ENCODE measurements at regions not wholly inside any gene's neighbourhood (a gene's known extent, or its start where the extent isn't known, plus 50 kb on each side); places are given as distances from the start of the nearest gene placed in this dataset.
"Not testable (repeated sequence)": the region's sequence is repeated elsewhere in the genome, so short reads cannot be mapped to it uniquely, and the experiment has no call there.

GRCh38 chr4:79547851-79548250, 139.8 kb upstream of the GK2 start:
- no peak for DNase-seq (ENCODE audit: low spot score)

GRCh38 chr4:79545292-79545691, 137.3 kb upstream of the GK2 start:
- DNase-seq (ENCODE audit: low spot score) = not testable (repeated sequence)

GRCh38 chr4:79540143-79540542, 132.1 kb upstream of the GK2 start:
- DNase-seq (ENCODE audit: low spot score) = no peak

- DNase-seq (ENCODE audit: low spot score) = no peak
Measured at GRCh38 chr4:79535516-79535915, 127.5 kb upstream of the GK2 start.

- peak; percentile 86 for DNase-seq (ENCODE audit: low spot score)
Measured at GRCh38 chr4:79528241-79528706, 120.2 kb upstream of the GK2 start.

GRCh38 chr4:79526641-79527565, 118.9 kb upstream of the GK2 start:
- no peak for DNase-seq (ENCODE audit: low spot score)

- no peak for DNase-seq (ENCODE audit: low spot score)
Measured at GRCh38 chr4:79516114-79516513, 108.1 kb upstream of the GK2 start.

- DNase-seq (ENCODE audit: low spot score) = no peak
Measured at GRCh38 chr4:79514621-79515329, 106.7 kb upstream of the GK2 start.

GRCh38 chr4:79513576-79513975, 105.5 kb upstream of the GK2 start:
- no peak for DNase-seq (ENCODE audit: low spot score)

GRCh38 chr4:79512363-79512762, 104.3 kb upstream of the GK2 start:
- no peak for DNase-seq (ENCODE audit: low spot score)

GRCh38 chr4:79502081-79502480, 94.1 kb upstream of the GK2 start:
- DNase-seq (ENCODE audit: low spot score) = no peak

- DNase-seq (ENCODE audit: low spot score) = no peak
Measured at GRCh38 chr4:79498282-79498681, 90.3 kb upstream of the GK2 start.

GRCh38 chr4:79497001-79497400, 89.0 kb upstream of the GK2 start:
- no peak for DNase-seq (ENCODE audit: low spot score)

GRCh38 chr4:79495447-79495846, 87.4 kb upstream of the GK2 start:
- no peak for DNase-seq (ENCODE audit: low spot score)

- no peak for DNase-seq (ENCODE audit: low spot score)
Measured at GRCh38 chr4:79492148-79492547, 84.1 kb upstream of the GK2 start.

- DNase-seq (ENCODE audit: low spot score) = no peak
Measured at GRCh38 chr4:79489506-79489905, 81.5 kb upstream of the GK2 start.

- no peak for DNase-seq (ENCODE audit: low spot score)
Measured at GRCh38 chr4:79476196-79476595, 68.2 kb upstream of the GK2 start.

- no peak for DNase-seq (ENCODE audit: low spot score)
Measured at GRCh38 chr4:79473439-79473724, 65.4 kb upstream of the GK2 start.

GRCh38 chr4:79472693-79473438, 64.8 kb upstream of the GK2 start:
- no peak for DNase-seq (ENCODE audit: low spot score)

GRCh38 chr4:79472036-79472435, 64.0 kb upstream of the GK2 start:
- DNase-seq (ENCODE audit: low spot score) = no peak

- no peak for DNase-seq (ENCODE audit: low spot score)
Measured at GRCh38 chr4:79471309-79471708, 63.3 kb upstream of the GK2 start.

GRCh38 chr4:79467246-79467932, 59.4 kb upstream of the GK2 start:
- no peak for DNase-seq (ENCODE audit: low spot score)
